IPS-18a (cell line): ENCODE measurements at regions not wholly inside any gene's neighbourhood (a gene's known extent, or its start where the extent isn't known, plus 50 kb on each side); places are given as distances from the start of the nearest gene placed in this dataset.
"Not testable (repeated sequence)": the region's sequence is repeated elsewhere in the genome, so short reads cannot be mapped to it uniquely, and the experiment has no call there.

Source experiments
- H3K27ac ChIP-seq: one replicate; pipeline ENCODE4 v1.5.1; 2013; ENCODE audit warnings: low read length
- H3K27me3 ChIP-seq: one replicate; pipeline ENCODE4 v1.6.1; 2013; ENCODE audit warnings: mild to moderate bottlenecking, low read length; ENCODE audit not compliant: control insufficient read depth, insufficient read depth
- H3K36me3 ChIP-seq: one replicate; pipeline ENCODE4 v1.6.1; 2013; ENCODE audit warnings: low read depth, low read length; ENCODE audit not compliant: control insufficient read depth
- H3K4me1 ChIP-seq: one replicate; pipeline ENCODE4 v1.6.1; 2013; ENCODE audit warnings: low read depth, low read length; ENCODE audit not compliant: control insufficient read depth
- H3K4me3 ChIP-seq: one replicate; pipeline ENCODE4 v1.5.1; 2013; ENCODE audit warnings: low read length
- H3K9ac ChIP-seq: one replicate; pipeline ENCODE4 v1.6.1; 2013; ENCODE audit warnings: mild to moderate bottlenecking, low read length, moderate library complexity
- H3K9me3 ChIP-seq: one replicate; pipeline ENCODE4 v1.6.1; 2013; ENCODE audit warnings: low read depth, low read length; ENCODE audit not compliant: control insufficient read depth

- Histone ChIP-seq H3K36me3 (no peaks in the 10 kb centered on the region), H3K27me3 (peaks cover 80% of the 10 kb centered on the region), H3K27ac (no peak overlapping the region), H3K9me3 (no peaks in the 10 kb centered on the region), H3K4me1 (peaks cover 32% of the 10 kb centered on the region), H3K9ac (no peak overlapping the region), H3K4me3 (no peak overlapping the region)
Observed at GRCh38 chr14:36438883-36439282, 81.1 kb downstream of the NKX2-1 start.

- Histone ChIP-seq H3K9me3 (no peaks in the 10 kb centered on the region), H3K4me3 (peak overlapping the region; percentile 19), H3K4me1 (peaks cover 15% of the 10 kb centered on the region), H3K9ac (no peak overlapping the region), H3K27ac (no peak overlapping the region), H3K36me3 (no peaks in the 10 kb centered on the region), H3K27me3 (peaks cover 57% of the 10 kb centered on the region)
Observed at GRCh38 chr14:36430662-36431084, 89.4 kb downstream of the NKX2-1 start.

GRCh38 chr14:36430169-36430568, 89.9 kb downstream of the NKX2-1 start:
- peaks cover 15% of the 10 kb centered on the region for H3K4me1 ChIP-seq
- peak overlapping the region; percentile 19 for H3K4me3 ChIP-seq
- no peaks in the 10 kb centered on the region for H3K36me3 ChIP-seq
- peaks cover 62% of the 10 kb centered on the region for H3K27me3 ChIP-seq
- no peak overlapping the region for H3K27ac ChIP-seq
- no peak overlapping the region for H3K9ac ChIP-seq
- H3K9me3 ChIP-seq = no peaks in the 10 kb centered on the region

GRCh38 chr14:36429692-36430091, 90.3 kb downstream of the NKX2-1 start:
- Histone ChIP-seq H3K4me1 (peaks cover 15% of the 10 kb centered on the region), H3K27ac (no peak overlapping the region), H3K27me3 (peaks cover 67% of the 10 kb centered on the region), H3K9me3 (no peaks in the 10 kb centered on the region), H3K36me3 (no peaks in the 10 kb centered on the region), H3K9ac (no peak overlapping the region), H3K4me3 (no peak overlapping the region)

GRCh38 chr14:36428350-36428749, 91.7 kb downstream of the NKX2-1 start:
- Histone ChIP-seq H3K36me3 (no peaks in the 10 kb centered on the region), H3K27ac (no peak overlapping the region)

GRCh38 chr14:36426836-36427235, 93.2 kb downstream of the NKX2-1 start:
- Histone ChIP-seq H3K27ac (no peak overlapping the region), H3K4me1 (peaks cover 26% of the 10 kb centered on the region), H3K9ac (no peak overlapping the region), H3K27me3 (peaks cover 66% of the 10 kb centered on the region), H3K9me3 (no peaks in the 10 kb centered on the region), H3K4me3 (no peak overlapping the region), H3K36me3 (no peaks in the 10 kb centered on the region)

More at GRCh38 chr14:36428350-36428749, 91.7 kb downstream of the NKX2-1 start:
- Histone ChIP-seq H3K4me1 (peaks cover 21% of the 10 kb centered on the region), H3K9me3 (no peaks in the 10 kb centered on the region), H3K9ac (no peak overlapping the region), H3K27me3 (peaks cover 61% of the 10 kb centered on the region), H3K4me3 (no peak overlapping the region)

- no peaks in the 10 kb centered on the region for H3K9me3 ChIP-seq
- peaks cover 67% of the 10 kb centered on the region for H3K27me3 ChIP-seq
- no peaks in the 10 kb centered on the region for H3K36me3 ChIP-seq
- peaks cover 26% of the 10 kb centered on the region for H3K4me1 ChIP-seq
- H3K27ac ChIP-seq = no peak overlapping the region
- no peak overlapping the region for H3K4me3 ChIP-seq
- H3K9ac ChIP-seq = no peak overlapping the region
Observed at GRCh38 chr14:36426113-36426512, 93.9 kb downstream of the NKX2-1 start.

- Histone ChIP-seq H3K9ac (no peak overlapping the region), H3K4me3 (no peak overlapping the region), H3K36me3 (no peaks in the 10 kb centered on the region), H3K27ac (no peak overlapping the region), H3K27me3 (peaks cover 67% of the 10 kb centered on the region), H3K9me3 (no peaks in the 10 kb centered on the region), H3K4me1 (peaks cover 16% of the 10 kb centered on the region)
Observed at GRCh38 chr14:36424478-36425102, 95.4 kb downstream of the NKX2-1 start.

GRCh38 chr14:36423430-36423829, 96.6 kb downstream of the NKX2-1 start:
- Histone ChIP-seq H3K4me1 (peaks cover 15% of the 10 kb centered on the region), H3K36me3 (no peaks in the 10 kb centered on the region), H3K9me3 (no peaks in the 10 kb centered on the region), H3K27ac (no peak overlapping the region), H3K27me3 (peaks cover 56% of the 10 kb centered on the region), H3K9ac (no peak overlapping the region), H3K4me3 (no peak overlapping the region)

GRCh38 chr14:36420149-36420687, 99.8 kb upstream of the MBIP start:
- Histone ChIP-seq H3K27me3 (peaks cover 33% of the 10 kb centered on the region), H3K27ac (no peak overlapping the region), H3K4me3 (no peak overlapping the region), H3K4me1 (peaks cover 15% of the 10 kb centered on the region), H3K36me3 (no peaks in the 10 kb centered on the region), H3K9me3 (no peaks in the 10 kb centered on the region), H3K9ac (no peak overlapping the region)

GRCh38 chr14:36418937-36419336, 98.5 kb upstream of the MBIP start:
- H3K9ac ChIP-seq = no peak overlapping the region
- H3K4me1 ChIP-seq = peaks cover 14% of the 10 kb centered on the region
- no peaks in the 10 kb centered on the region for H3K9me3 ChIP-seq
- no peaks in the 10 kb centered on the region for H3K36me3 ChIP-seq
- no peak overlapping the region for H3K27ac ChIP-seq
- H3K4me3 ChIP-seq = no peak overlapping the region
- peaks cover 24% of the 10 kb centered on the region for H3K27me3 ChIP-seq

- H3K9ac ChIP-seq, H3K27ac ChIP-seq, H3K4me1 ChIP-seq, H3K27me3 ChIP-seq, H3K4me3 ChIP-seq, H3K36me3 ChIP-seq, H3K9me3 ChIP-seq: not testable (repeated sequence)
Observed at GRCh38 chr14:36411951-36412350, 91.5 kb upstream of the MBIP start.
